ENCODE measurements at regions not wholly inside any gene's neighbourhood (a gene's known extent, or its start where the extent isn't known, plus 50 kb on each side); places are given as distances from the start of the nearest gene placed in this dataset.
A peak's percentile ranks its signal among the peaks of the same experiment; 100 is the strongest.

DNA sequence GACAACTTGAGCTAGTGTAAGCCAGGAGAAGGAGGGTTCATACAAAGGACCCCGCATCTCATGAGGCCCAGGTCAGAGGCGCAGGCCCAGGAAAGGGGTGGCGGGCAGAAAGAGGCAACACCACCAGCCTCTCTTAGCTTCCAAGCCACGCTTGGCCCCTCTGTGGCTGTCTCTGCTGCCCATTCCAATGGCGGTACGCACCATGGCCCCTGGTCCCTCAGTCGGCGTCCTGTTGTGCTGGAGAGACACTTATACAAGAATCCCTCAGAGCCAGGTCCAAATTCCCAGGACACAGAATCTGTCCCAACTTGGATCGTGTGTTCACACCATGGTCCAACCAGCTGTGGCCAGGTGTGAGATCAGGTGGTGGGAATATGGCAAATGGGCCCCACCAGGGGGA is 127.0 kb upstream of the CDH4 start:
- Mint-ChIP-seq H3K9me3 (no peaks in the 10 kb centered on the region), H3K4me1 (peaks cover 0 to 6% (median 2%) of the 10 kb centered on the region in 3 donors), H3K36me3 (no peaks in the 10 kb centered on the region), H3K27ac (no peak overlapping the region), H3K27me3 (no peaks in the 10 kb centered on the region), H3K4me3 (peak overlapping the region in 1 of 7 donors; percentile 36)
- Histone ChIP-seq H3K36me3 (ENCODE audit: insufficient read depth, low read length) (no peaks in the 10 kb centered on the region), H3K27ac (ENCODE audit: low read depth, low read length) (no peak overlapping the region), H3K27me3 (ENCODE audit: insufficient read depth, low read length, poor library complexity, severe bottlenecking) (no peaks in the 10 kb centered on the region), H3K4me3 (ENCODE audit: low read length) (no peak overlapping the region), H3K4me1 (ENCODE audit: insufficient read depth, low read length) (no peaks in the 10 kb centered on the region), H3K9me3 (ENCODE audit: low read length) (no peaks in the 10 kb centered on the region)
- ChIA-PET CTCF (no interaction called here), POLR2A (no interaction called here)
- DNase-seq, result no peak

DNA sequence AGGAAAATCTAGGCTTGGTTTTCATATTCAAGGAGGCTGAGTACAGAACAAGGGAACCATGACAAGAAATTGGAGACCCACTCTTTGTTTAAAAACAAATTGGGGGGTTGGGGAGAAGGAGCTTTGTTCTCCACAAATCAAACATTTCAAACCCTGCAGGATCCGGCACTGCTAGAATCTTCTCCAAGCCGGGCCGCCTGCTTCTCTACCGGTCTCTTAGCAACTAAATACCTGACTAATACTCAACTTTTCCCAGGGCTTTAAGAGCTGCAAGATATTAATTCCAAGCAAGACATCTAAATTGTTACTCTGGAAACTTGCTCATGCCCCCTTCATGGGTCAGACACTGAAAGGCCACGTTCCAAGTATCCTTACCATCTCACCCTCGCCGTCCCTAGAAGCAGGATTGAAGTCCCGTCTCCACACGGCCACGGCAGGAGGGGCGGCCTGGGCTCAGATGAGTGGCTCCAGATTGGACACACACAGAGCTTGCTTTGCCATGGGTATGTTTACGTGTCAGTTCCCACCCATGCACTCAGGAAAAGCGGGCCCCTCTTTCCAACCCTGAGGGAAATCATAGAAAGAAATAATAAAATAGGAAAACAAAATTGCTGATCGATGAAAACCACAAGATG is 126.4 kb upstream of the CDH4 start:
- no peak overlapping the region for H3K4me3 ChIP-seq (ENCODE audit: low read length)
- H3K27me3 Mint-ChIP-seq, result no peaks in the 10 kb centered on the region
- CTCF ChIA-PET, result no interaction called here
- H3K36me3 ChIP-seq (ENCODE audit: insufficient read depth, low read length), result no peaks in the 10 kb centered on the region
- no peak overlapping the region for H3K27ac Mint-ChIP-seq
- H3K9me3 ChIP-seq (ENCODE audit: low read length), result no peaks in the 10 kb centered on the region
- H3K9me3 Mint-ChIP-seq, result peaks cover 0 to 3% (median 0%) of the 10 kb centered on the region in 5 donors
- peak overlapping the region in 1 of 7 donors; percentile 36 for H3K4me3 Mint-ChIP-seq
- DNase-seq, result no peak
- no peaks in the 10 kb centered on the region for H3K27me3 ChIP-seq (ENCODE audit: insufficient read depth, low read length, poor library complexity, severe bottlenecking)
- POLR2A ChIA-PET, result no interaction called here
- H3K4me1 Mint-ChIP-seq, result peaks cover 0 to 2% (median 0%) of the 10 kb centered on the region in 3 donors
- no peaks in the 10 kb centered on the region for H3K4me1 ChIP-seq (ENCODE audit: insufficient read depth, low read length)
- no peak overlapping the region for H3K27ac ChIP-seq (ENCODE audit: low read depth, low read length)
- no peaks in the 10 kb centered on the region for H3K36me3 Mint-ChIP-seq

DNA sequence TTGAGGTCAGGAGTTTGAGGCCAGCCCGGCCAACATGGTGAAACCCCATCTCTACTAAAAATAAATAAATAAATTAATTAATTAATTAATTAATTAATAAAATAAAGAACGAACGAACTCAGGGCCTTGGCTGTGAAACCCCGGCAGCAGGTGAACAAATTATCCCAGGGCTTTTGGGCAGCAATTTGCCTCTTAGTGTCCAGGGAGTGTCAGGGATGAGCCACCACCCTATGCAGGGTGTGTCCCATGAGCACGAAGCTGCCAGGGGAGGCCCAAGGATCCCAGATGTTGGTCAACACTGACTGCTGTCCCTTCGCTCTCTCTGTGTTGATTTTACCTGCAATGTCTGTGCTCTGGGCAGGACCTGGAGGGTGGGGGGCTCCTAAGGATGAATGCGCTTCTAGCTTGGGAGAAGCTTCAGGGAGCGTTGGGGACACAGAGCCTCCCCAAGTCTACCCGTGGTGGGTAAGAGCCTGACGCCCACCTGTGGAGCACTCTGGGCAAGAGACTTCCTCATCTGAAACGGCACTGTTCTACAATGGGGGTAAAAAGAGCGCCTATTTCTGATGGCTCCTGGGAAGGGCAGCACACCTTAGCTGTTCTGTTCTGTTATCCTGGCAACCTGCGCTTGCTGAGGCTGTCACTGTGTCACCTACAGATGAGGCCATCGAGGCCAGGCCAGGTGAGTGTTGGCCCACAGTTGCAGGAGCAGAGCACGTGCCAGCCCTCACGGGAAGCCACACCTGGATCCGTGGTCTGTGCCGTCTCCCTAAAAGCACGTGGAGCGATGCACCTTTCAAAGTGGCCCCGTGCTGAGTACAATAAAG is 125.5 kb upstream of the CDH4 start:
- H3K4me3 ChIP-seq (ENCODE audit: low read length), result no peak overlapping the region
- ChIA-PET CTCF (no interaction called here), POLR2A (no interaction called here)
- H3K36me3 ChIP-seq (ENCODE audit: insufficient read depth, low read length), result no peaks in the 10 kb centered on the region
- Mint-ChIP-seq H3K4me1 (no peaks in the 10 kb centered on the region), H3K4me3 (no peak overlapping the region), H3K9me3 (peaks cover 0 to 8% (median 0%) of the 10 kb centered on the region in 5 donors), H3K36me3 (no peaks in the 10 kb centered on the region), H3K27me3 (no peaks in the 10 kb centered on the region), H3K27ac (no peak overlapping the region)
- H3K4me1 ChIP-seq (ENCODE audit: insufficient read depth, low read length), result no peaks in the 10 kb centered on the region
- DNase-seq, result no peak
- no peaks in the 10 kb centered on the region for H3K27me3 ChIP-seq (ENCODE audit: insufficient read depth, low read length, poor library complexity, severe bottlenecking)
- no peak overlapping the region for H3K27ac ChIP-seq (ENCODE audit: low read depth, low read length)
- no peaks in the 10 kb centered on the region for H3K9me3 ChIP-seq (ENCODE audit: low read length)

DNA sequence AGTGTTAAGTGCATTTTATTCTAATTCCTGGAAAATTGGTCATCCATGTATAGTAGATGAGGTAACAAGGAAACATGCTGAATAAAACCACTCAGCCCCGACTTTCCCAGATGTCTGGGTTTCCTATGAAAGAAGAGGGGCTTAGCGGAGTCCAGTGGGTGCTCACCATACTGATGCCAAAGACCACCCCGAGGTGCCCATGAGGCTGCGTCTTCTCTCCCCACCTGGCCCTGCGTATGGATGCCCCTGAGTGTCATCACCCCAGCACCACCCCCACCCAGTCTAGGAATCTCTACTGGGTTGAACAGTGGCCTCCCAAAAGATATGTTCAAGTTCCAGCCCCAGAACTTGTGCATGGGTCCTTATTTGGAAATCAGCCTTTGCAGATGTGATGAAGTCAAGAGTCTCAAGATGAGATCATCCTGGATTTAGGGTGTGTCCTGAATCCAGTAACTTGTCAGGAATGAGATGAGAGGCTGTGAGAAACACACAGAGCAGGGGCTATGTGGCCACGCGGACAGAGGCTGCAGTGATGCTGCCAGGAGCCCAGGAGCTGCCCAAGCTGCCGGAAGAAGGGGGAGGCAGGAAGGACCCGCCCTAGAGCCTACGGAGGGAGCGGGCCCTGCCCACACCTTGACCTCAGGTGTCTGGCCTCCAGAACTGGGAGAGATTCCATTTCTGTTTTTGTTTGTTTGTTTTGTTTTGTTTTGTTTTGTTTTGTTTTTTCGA is 124.6 kb upstream of the CDH4 start:
- H3K9me3 ChIP-seq (ENCODE audit: low read length), result no peaks in the 10 kb centered on the region
- ChIA-PET CTCF (no interaction called here), POLR2A (no interaction called here)
- no peak for DNase-seq
- no peak overlapping the region for H3K27ac ChIP-seq (ENCODE audit: low read depth, low read length)
- Mint-ChIP-seq H3K27me3 (peaks cover 0 to under 1% of the 10 kb centered on the region in 2 donors), H3K27ac (no peak overlapping the region), H3K4me3 (no peak overlapping the region), H3K9me3 (peaks cover 0 to 8% (median 0%) of the 10 kb centered on the region in 5 donors), H3K4me1 (no peaks in the 10 kb centered on the region), H3K36me3 (no peaks in the 10 kb centered on the region)
- H3K36me3 ChIP-seq (ENCODE audit: insufficient read depth, low read length), result no peaks in the 10 kb centered on the region
- H3K27me3 ChIP-seq (ENCODE audit: insufficient read depth, low read length, poor library complexity, severe bottlenecking), result no peaks in the 10 kb centered on the region
- no peaks in the 10 kb centered on the region for H3K4me1 ChIP-seq (ENCODE audit: insufficient read depth, low read length)
- no peak overlapping the region for H3K4me3 ChIP-seq (ENCODE audit: low read length)

DNA sequence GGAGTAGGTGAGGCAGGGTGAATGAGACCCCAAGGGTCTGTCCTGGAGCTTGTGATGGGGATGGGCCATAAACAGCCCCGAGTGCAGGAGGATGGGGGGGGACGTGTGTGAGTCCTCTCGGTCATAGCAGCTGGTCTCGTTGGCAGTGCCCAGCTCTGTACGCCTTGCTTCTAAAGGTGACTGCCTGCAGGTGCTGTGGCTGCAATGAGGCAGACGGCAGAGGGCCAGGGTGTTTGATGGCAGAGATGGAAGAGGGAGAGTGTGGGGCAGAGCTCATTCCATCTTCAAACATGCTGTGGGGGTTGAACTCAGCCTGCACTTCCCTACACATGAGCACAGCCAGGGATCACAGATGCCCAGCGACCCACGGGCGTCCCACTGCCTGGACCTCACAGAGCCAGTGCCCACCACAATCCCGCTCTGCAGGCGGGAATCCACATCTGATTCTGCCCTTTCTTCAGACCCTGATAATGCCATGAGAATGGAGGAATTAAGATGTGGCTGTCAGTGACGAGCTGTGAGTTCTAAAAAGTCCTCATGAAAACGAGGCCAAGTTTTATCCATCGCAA is 123.3 kb upstream of the CDH4 start:
- Mint-ChIP-seq H3K4me1 (no peaks in the 10 kb centered on the region), H3K36me3 (no peaks in the 10 kb centered on the region), H3K27ac (no peak overlapping the region), H3K9me3 (peaks cover 0 to 8% (median 0%) of the 10 kb centered on the region in 5 donors), H3K27me3 (peaks cover 0 to 3% of the 10 kb centered on the region in 2 donors), H3K4me3 (no peak overlapping the region)
- ChIA-PET POLR2A (no interaction called here), CTCF (no interaction called here)
- Histone ChIP-seq H3K27ac (ENCODE audit: low read depth, low read length) (no peak overlapping the region), H3K27me3 (ENCODE audit: insufficient read depth, low read length, poor library complexity, severe bottlenecking) (no peaks in the 10 kb centered on the region), H3K9me3 (ENCODE audit: low read length) (no peaks in the 10 kb centered on the region), H3K4me3 (ENCODE audit: low read length) (no peak overlapping the region), H3K36me3 (ENCODE audit: insufficient read depth, low read length) (no peaks in the 10 kb centered on the region), H3K4me1 (ENCODE audit: insufficient read depth, low read length) (no peaks in the 10 kb centered on the region)
- no peak for DNase-seq

DNA sequence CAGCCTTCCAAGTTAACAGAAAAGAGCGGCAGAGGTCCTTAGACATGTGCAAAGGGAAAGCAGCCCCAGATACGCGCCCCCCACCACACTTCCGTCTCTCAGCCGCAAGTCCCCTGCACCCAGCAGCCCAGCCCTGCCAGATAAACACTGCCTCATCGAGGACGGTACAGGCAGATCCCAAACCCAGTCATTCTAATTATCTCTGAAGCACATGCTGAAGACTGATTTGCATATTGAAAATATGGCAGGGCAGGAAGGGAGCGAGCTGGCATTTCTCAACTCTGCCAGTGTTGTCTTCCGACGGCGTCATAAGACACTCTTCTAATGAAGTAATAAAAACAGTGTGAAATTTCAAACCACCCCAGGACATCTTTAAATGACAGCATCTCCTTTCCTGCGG is 122.8 kb upstream of the CDH4 start:
- no peak for DNase-seq
- ChIA-PET POLR2A (no interaction called here), CTCF (no interaction called here)
- no peaks in the 10 kb centered on the region for H3K9me3 ChIP-seq (ENCODE audit: low read length)
- H3K4me3 Mint-ChIP-seq, result no peak overlapping the region
- no peak overlapping the region for H3K27ac ChIP-seq (ENCODE audit: low read depth, low read length)
- no peak overlapping the region for H3K4me3 ChIP-seq (ENCODE audit: low read length)
- no peaks in the 10 kb centered on the region for H3K4me1 Mint-ChIP-seq
- no peaks in the 10 kb centered on the region for H3K36me3 Mint-ChIP-seq
- H3K27ac Mint-ChIP-seq, result no peak overlapping the region
- no peaks in the 10 kb centered on the region for H3K4me1 ChIP-seq (ENCODE audit: insufficient read depth, low read length)
- H3K36me3 ChIP-seq (ENCODE audit: insufficient read depth, low read length), result no peaks in the 10 kb centered on the region
- H3K27me3 Mint-ChIP-seq, result peaks cover 0 to 3% of the 10 kb centered on the region in 2 donors
- H3K27me3 ChIP-seq (ENCODE audit: insufficient read depth, low read length, poor library complexity, severe bottlenecking), result no peaks in the 10 kb centered on the region
- peaks cover 0 to 8% (median 0%) of the 10 kb centered on the region in 5 donors for H3K9me3 Mint-ChIP-seq

DNA sequence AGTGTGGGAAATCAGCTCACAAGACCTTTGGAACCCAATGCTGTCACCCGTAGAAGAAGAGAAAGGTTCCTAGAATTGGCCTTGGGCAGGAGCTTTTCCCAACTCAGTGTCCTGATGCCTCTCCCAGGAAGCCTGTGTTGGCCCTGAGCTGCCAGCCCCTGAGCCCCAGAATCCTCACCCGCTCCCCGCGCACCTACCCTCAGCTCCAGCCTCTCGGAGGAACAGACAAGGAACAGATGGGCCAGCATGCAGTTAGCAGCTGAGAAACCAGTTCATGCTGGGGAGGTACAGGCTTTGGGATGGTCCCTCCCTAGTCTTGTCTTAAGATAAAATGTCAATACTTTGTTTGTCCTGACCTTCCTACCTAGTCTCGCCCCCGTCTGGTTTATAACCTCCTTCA is 121.9 kb upstream of the CDH4 start:
- Mint-ChIP-seq H3K4me1 (no peaks in the 10 kb centered on the region), H3K27me3 (peaks cover 0 to 3% of the 10 kb centered on the region in 2 donors), H3K36me3 (no peaks in the 10 kb centered on the region), H3K4me3 (no peak overlapping the region), H3K27ac (no peak overlapping the region), H3K9me3 (peaks cover 0 to 8% (median 0%) of the 10 kb centered on the region in 5 donors)
- H3K4me3 ChIP-seq (ENCODE audit: low read length), result no peak overlapping the region
- H3K9me3 ChIP-seq (ENCODE audit: low read length), result no peaks in the 10 kb centered on the region
- H3K36me3 ChIP-seq (ENCODE audit: insufficient read depth, low read length), result no peaks in the 10 kb centered on the region
- no peak for DNase-seq
- no peaks in the 10 kb centered on the region for H3K4me1 ChIP-seq (ENCODE audit: insufficient read depth, low read length)
- POLR2A ChIA-PET, result no interaction called here
- CTCF ChIA-PET, result no interaction called here
- no peak overlapping the region for H3K27ac ChIP-seq (ENCODE audit: low read depth, low read length)
- H3K27me3 ChIP-seq (ENCODE audit: insufficient read depth, low read length, poor library complexity, severe bottlenecking), result no peaks in the 10 kb centered on the region

DNA sequence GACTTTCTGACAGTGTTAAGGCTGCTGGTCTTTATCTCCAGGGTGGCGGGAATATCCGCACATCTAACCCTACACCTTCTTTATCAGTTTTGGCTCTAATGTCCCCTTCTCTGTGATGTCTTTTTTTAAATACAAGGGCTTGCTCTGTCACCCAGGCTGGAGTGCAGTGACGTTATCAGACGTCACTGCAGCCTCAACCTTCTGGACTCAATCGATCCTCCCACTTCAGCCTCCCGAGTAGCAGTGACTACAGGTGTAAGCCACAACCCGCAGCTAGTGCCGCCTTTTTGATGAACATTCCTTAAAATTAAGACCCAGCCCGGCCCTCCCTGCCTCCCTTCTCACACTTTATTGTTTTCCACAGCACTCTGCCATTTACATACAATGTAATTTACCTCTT is 120.1 kb upstream of the CDH4 start:
- no peaks in the 10 kb centered on the region for H3K27me3 ChIP-seq (ENCODE audit: insufficient read depth, low read length, poor library complexity, severe bottlenecking)
- Mint-ChIP-seq H3K4me3 (no peak overlapping the region), H3K4me1 (no peaks in the 10 kb centered on the region), H3K27ac (no peak overlapping the region), H3K27me3 (peaks cover 0 to 3% of the 10 kb centered on the region in 2 donors), H3K9me3 (peaks cover 0 to 8% (median 0%) of the 10 kb centered on the region in 5 donors), H3K36me3 (no peaks in the 10 kb centered on the region)
- no peak overlapping the region for H3K27ac ChIP-seq (ENCODE audit: low read depth, low read length)
- ChIA-PET POLR2A (no interaction called here), CTCF (no interaction called here)
- DNase-seq, result no peak
- H3K4me1 ChIP-seq (ENCODE audit: insufficient read depth, low read length), result no peaks in the 10 kb centered on the region
- H3K4me3 ChIP-seq (ENCODE audit: low read length), result no peak overlapping the region
- H3K36me3 ChIP-seq (ENCODE audit: insufficient read depth, low read length), result no peaks in the 10 kb centered on the region
- H3K9me3 ChIP-seq (ENCODE audit: low read length), result no peaks in the 10 kb centered on the region
